ENCODE measurements at regions not wholly inside any gene's neighbourhood (a gene's known extent, or its start where the extent isn't known, plus 50 kb on each side); places are given as distances from the start of the nearest gene placed in this dataset.

DNA sequence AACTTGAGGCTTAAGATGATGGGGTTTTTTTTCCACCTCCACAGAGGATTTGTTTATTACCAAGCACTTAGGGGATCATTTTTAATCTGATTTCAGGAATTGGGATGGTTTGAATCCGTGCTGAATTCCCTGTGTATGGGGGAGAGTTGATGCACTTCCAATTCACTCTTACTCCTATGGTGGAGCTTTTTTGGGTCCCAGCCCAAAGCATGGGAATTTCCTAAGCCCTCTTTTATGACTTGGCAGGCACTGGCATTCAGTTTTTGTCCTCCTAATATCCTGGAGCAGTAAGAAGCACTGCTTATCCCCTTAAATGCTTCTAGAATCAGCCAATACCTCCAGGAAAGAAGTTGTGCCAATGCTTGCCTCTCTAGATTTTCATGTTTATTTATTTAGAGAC is 78.7 kb downstream of the HYCC1 start:
- ChIA-PET CTCF (no interaction called here), POLR2A (no interaction called here)
- peaks cover 5% of the 10 kb centered on the region for H3K36me3 Mint-ChIP-seq (ENCODE audit: low read depth)
- H3K4me1 Mint-ChIP-seq: no peaks in the 10 kb centered on the region
- H3K4me3 Mint-ChIP-seq: no peak overlapping the region
- peaks cover 17% of the 10 kb centered on the region for H3K27me3 Mint-ChIP-seq
- no peak for DNase-seq
- no peak overlapping the region for H3K27ac Mint-ChIP-seq
- H3K9me3 Mint-ChIP-seq: peaks cover 5% of the 10 kb centered on the region

DNA sequence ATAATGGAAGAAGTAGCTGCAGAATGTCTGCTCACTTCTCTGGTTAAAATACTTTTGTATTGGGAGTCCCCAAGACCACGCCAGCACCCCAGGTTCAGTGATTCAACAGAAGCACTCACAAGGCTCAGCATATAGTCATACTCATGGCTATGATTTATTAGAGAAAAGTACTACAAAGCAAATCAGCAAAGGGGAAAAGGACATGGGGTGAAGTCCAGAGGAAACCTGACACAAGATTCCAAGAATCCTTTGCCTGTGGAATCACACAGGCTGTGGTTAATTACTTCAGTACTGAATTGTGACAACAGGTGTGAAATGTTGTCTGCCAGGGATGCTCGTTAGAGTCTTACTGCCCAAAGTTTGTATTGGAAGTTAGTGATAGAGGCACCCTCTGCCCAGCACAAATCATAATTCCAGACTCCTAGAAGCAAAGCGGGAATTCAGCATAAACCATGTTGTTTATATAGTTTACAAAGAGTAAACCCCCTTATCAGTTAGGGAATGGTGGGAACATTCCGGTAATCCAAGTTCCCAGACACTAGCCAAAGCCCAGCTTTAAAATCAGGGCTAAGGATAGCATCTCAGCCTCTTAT is 79.4 kb downstream of the HYCC1 start:
- DNase-seq: no peak
- Mint-ChIP-seq H3K9me3 (peaks cover 5% of the 10 kb centered on the region), H3K4me1 (no peaks in the 10 kb centered on the region), H3K4me3 (no peak overlapping the region), H3K27ac (no peak overlapping the region), H3K36me3 (ENCODE audit: low read depth) (peaks cover 3% of the 10 kb centered on the region), H3K27me3 (peaks cover 17% of the 10 kb centered on the region)
- POLR2A ChIA-PET: no interaction called here
- CTCF ChIA-PET: no interaction called here

DNA sequence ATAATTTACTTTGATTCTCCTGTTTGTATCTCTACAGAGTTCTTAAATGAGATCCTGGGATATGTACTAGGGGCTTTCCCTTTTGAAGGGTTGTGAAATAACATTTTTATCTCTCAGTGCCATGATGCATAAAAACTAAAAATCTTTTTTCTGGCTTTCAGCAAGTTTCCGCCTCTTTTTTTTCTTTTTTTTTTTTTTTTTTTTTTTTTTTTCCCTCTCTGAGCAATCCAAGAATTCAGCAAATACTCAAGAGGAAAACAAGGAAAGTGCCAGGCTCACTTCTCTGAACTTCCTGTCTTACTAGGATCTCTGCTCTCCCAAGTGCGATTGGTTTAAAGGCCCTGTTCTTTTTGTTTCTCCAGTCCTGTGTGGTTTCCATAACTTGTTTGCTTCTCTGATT is 79.9 kb downstream of the HYCC1 start:
- ChIA-PET CTCF (no interaction called here), POLR2A (no interaction called here)
- H3K4me3 Mint-ChIP-seq: no peak overlapping the region
- H3K27ac Mint-ChIP-seq: no peak overlapping the region
- H3K36me3 Mint-ChIP-seq (ENCODE audit: low read depth): peaks cover 3% of the 10 kb centered on the region
- DNase-seq: no peak
- H3K27me3 Mint-ChIP-seq: peaks cover 17% of the 10 kb centered on the region
- no peaks in the 10 kb centered on the region for H3K4me1 Mint-ChIP-seq
- peaks cover 5% of the 10 kb centered on the region for H3K9me3 Mint-ChIP-seq

DNA sequence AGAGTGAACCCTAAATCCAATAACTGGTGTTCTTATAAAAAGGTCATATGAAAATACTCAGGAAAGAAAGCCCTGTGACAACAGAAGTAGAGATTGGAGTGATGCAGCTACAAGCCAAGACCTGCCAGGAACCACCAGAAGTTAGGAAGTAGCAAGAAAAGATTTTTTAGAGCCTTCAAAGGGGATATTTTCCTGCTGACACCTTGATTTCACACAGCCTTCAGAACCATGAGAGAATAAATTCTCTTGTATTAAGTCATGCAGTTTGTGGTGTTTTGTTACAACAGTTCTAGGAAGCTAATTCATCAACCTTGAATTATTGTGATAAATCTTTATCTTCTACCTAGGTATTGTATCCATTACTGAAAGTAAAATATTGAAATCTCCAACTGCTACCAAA is 81.0 kb downstream of the HYCC1 start:
- ChIA-PET CTCF (no interaction called here), POLR2A (no interaction called here)
- peaks cover 17% of the 10 kb centered on the region for H3K27me3 Mint-ChIP-seq
- no peak overlapping the region for H3K27ac Mint-ChIP-seq
- no peak overlapping the region for H3K4me3 Mint-ChIP-seq
- peaks cover 3% of the 10 kb centered on the region for H3K36me3 Mint-ChIP-seq (ENCODE audit: low read depth)
- no peaks in the 10 kb centered on the region for H3K4me1 Mint-ChIP-seq
- H3K9me3 Mint-ChIP-seq: peaks cover 5% of the 10 kb centered on the region
- DNase-seq: no peak

DNA sequence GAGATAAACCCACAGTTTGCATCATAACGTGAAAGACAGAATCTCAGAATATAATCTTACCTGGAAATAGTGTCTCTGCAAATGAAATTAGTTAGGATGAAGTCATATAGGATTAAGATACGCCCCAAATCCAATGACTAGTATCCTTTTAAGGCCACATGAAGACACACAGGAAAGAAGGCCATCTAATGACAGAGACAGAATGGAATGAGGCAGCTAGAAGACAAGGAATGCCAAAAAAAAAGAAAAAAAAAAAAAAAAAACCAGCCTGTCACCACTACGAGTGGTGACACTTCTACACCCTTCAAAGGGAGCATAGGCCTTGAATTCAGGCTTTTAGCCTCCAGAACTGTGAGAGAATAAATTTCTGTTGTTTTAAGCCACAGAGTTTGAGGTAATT is 82.9 kb downstream of the HYCC1 start:
- Mint-ChIP-seq H3K4me1 (no peaks in the 10 kb centered on the region), H3K36me3 (ENCODE audit: low read depth) (peaks cover 3% of the 10 kb centered on the region), H3K4me3 (no peak overlapping the region), H3K9me3 (peaks cover 5% of the 10 kb centered on the region), H3K27ac (no peak overlapping the region), H3K27me3 (peaks cover 17% of the 10 kb centered on the region)
- CTCF ChIA-PET: no interaction called here
- POLR2A ChIA-PET: no interaction called here
- no peak for DNase-seq

DNA sequence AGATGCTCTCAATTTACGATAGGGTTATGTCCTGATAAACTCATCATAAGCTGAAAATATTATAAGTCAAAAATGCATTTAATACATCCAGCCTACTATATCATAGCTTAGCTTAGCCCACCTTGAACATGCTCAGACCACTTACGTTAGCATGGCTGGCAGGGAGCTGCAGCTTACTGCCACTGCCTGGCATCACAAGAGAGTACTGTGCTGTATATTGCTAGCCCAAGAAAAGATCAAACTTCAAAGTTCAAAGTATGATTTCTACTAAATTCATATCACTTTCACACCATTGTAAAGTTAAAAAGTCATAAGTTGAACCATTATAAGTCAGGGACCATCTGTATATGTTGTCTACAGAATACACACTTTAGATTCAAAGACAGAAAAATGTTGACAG is 91.6 kb downstream of the HYCC1 start:
- no peaks in the 10 kb centered on the region for H3K4me1 Mint-ChIP-seq
- H3K36me3 Mint-ChIP-seq (ENCODE audit: low read depth): peaks cover 6% of the 10 kb centered on the region
- peaks cover 10% of the 10 kb centered on the region for H3K9me3 Mint-ChIP-seq
- H3K27me3 Mint-ChIP-seq: no peaks in the 10 kb centered on the region
- no peak for DNase-seq
- ChIA-PET POLR2A (no interaction called here), CTCF (no interaction called here)
- no peak overlapping the region for H3K27ac Mint-ChIP-seq
- no peak overlapping the region for H3K4me3 Mint-ChIP-seq

DNA sequence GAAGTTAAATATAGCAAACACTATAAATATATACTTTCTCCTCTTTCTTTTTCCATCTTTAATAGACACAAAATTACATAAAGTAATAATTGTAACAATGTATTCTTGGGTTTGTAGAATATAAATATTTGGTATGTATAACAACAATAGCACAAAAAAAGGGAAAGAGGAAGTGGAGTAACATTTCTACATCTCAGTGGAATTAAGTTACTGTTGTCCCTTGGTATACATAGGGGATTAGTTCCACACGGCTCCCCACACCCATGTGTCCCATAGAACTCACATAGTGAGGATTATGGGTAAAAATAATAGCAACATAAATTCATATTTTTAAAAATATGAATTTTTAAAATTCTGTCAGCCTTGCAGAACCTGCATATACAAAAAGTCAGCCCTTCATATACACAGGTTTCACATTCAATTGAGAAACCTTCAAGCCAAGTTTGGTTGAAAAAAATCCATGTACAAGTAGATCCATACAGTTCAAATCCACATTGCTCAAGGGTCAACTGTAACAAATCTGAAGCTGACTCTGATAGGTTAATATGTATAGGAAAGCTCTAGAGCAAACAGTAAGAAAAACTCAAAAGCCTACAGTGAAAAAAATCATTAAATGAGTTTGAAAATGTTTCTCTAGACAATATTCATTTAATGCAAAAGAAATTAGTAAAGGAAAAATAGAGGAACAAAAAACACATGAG is 92.4 kb downstream of the HYCC1 start:
- POLR2A ChIA-PET: no interaction called here
- Mint-ChIP-seq H3K27ac (no peak overlapping the region), H3K4me3 (no peak overlapping the region), H3K36me3 (ENCODE audit: low read depth) (peaks cover 6% of the 10 kb centered on the region), H3K27me3 (no peaks in the 10 kb centered on the region), H3K9me3 (peaks cover 10% of the 10 kb centered on the region), H3K4me1 (no peaks in the 10 kb centered on the region)
- DNase-seq: no peak
- CTCF ChIA-PET: interaction anchor here (0.8 kb wide), 1 partner anchor 57 kb away, joined by 3 read pairs; no protein-coding TSS in a partner anchor

DNA sequence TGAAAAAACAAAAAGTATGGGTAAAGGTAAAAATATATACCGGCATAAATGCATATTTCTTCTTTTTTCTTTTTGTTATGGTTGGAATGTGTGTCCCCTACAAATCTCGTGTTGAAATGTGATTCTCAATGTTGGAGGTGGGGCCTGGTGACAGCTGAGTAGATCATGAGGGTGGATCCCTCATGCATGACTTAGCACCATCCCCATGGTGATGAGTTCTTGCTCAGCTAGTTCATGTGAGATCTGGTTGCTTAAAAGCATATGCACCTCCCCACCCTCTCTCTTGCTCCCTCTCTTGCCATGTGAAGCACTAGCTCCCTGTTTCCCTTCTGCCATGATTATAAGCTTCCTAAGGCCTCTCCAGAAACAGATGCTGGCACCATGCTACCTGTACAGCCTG is 93.3 kb downstream of the HYCC1 start:
- Mint-ChIP-seq H3K27me3 (no peaks in the 10 kb centered on the region), H3K4me1 (no peaks in the 10 kb centered on the region), H3K36me3 (ENCODE audit: low read depth) (peaks cover 6% of the 10 kb centered on the region), H3K27ac (no peak overlapping the region), H3K4me3 (no peak overlapping the region), H3K9me3 (peaks cover 10% of the 10 kb centered on the region)
- DNase-seq: no peak
- ChIA-PET POLR2A (no interaction called here), CTCF (no interaction called here)

DNA sequence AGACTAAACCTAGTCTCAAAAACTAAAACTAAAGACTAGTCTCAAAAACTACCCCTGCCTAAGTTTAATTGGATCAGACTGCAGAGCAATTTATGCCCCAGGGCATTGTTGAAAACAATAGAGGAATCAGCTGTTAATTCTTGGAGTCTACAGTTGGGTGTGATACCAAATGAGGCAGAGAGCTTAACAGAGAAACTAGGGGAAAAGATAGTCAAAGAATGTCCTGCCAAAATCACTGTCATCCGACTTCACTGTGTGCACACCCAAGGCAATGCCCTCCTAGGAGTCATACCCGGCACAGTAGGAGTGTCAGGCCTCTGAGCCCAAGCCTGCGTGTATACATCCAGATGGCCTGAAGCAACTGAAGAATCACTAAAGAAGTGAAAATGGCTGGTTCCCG is 90.5 kb upstream of the TOMM7 start:
- no peak overlapping the region for H3K27ac Mint-ChIP-seq
- no peaks in the 10 kb centered on the region for H3K4me1 Mint-ChIP-seq
- peaks cover 12% of the 10 kb centered on the region for H3K9me3 Mint-ChIP-seq
- no peaks in the 10 kb centered on the region for H3K27me3 Mint-ChIP-seq
- no peak for DNase-seq
- H3K4me3 Mint-ChIP-seq: no peak overlapping the region
- ChIA-PET POLR2A (no interaction called here), CTCF (interaction anchor here (0.6 kb wide), 1 partner anchor 17 kb away, joined by 3 read pairs; no protein-coding TSS in a partner anchor)
- peaks cover 3% of the 10 kb centered on the region for H3K36me3 Mint-ChIP-seq (ENCODE audit: low read depth)

DNA sequence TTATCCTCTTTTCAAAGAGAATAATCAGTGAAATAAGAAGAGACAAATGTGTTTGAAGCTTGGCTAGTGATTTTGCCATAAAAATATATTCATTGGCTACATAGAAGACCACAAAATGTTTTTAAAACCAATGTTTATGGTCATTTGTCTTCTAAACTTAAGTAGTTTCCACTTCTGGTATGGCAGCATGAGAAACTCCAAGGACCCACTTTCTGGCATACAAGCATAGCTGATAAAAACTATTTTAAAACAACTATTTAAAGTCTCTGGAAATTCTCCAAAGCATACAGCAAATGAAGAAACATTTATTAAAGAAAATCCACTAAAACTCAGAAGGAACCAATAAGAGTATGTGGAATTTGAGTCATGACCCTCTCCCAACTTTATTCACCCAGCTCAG is 89.2 kb upstream of the TOMM7 start:
- CTCF ChIA-PET: no interaction called here
- H3K4me3 Mint-ChIP-seq: no peak overlapping the region
- POLR2A ChIA-PET: no interaction called here

DNA sequence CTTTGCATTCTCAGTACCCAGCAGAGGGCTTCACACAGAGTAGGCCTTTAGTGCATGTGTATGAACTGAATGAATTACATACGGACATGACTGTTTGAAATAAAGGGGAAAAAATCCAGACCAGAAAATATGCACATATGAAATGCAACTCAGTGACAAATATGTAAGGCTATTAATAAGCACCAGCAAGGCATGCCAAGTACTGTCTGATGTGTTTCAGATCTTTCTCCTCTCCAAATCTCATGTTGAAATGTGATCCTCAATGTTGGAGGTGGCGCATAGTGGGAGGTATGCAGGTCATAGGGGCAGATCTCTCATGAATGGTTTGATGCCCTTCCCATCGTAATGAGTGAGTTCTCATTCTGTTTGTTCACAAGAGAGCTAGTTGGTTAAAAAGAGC is 87.3 kb upstream of the TOMM7 start:
- Mint-ChIP-seq H3K36me3 (ENCODE audit: low read depth) (peaks cover 3% of the 10 kb centered on the region), H3K9me3 (peaks cover 10% of the 10 kb centered on the region), H3K4me1 (no peaks in the 10 kb centered on the region), H3K27ac (no peak overlapping the region), H3K27me3 (no peaks in the 10 kb centered on the region), H3K4me3 (no peak overlapping the region)
- POLR2A ChIA-PET: no interaction called here
- no peak for DNase-seq
- CTCF ChIA-PET: no interaction called here

More for the DNA sequence above, 89.2 kb upstream of the TOMM7 start:
- no peak for DNase-seq
- Mint-ChIP-seq H3K9me3 (peaks cover 12% of the 10 kb centered on the region), H3K27me3 (no peaks in the 10 kb centered on the region), H3K4me1 (no peaks in the 10 kb centered on the region), H3K27ac (no peak overlapping the region), H3K36me3 (ENCODE audit: low read depth) (peaks cover 3% of the 10 kb centered on the region)

DNA sequence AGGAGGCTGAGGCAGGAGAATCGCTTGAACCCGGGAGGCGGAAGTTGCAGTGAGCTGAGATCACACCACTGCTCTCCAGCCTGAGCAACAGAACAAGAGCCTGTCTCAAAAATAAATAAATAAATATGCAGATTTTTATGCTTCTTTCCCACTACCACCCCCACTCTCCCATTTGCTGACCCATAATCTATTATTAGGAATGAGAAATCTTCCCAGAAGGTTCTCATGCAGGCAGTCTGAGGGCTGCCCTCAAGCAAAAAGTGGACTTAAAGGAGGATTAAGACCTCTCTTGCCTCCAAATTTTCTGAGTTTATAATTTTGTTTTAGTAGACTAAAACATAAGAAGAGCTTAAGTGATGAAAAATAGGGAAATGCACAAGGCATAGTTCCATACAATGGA is 85.2 kb upstream of the TOMM7 start:
- H3K4me3 Mint-ChIP-seq: no peak overlapping the region
- ChIA-PET CTCF (no interaction called here), POLR2A (no interaction called here)
- no peaks in the 10 kb centered on the region for H3K9me3 Mint-ChIP-seq
- H3K27me3 Mint-ChIP-seq: peaks cover under 1% of the 10 kb centered on the region
- DNase-seq: no peak
- no peaks in the 10 kb centered on the region for H3K4me1 Mint-ChIP-seq
- H3K27ac Mint-ChIP-seq: no peak overlapping the region
- H3K36me3 Mint-ChIP-seq (ENCODE audit: low read depth): no peaks in the 10 kb centered on the region

DNA sequence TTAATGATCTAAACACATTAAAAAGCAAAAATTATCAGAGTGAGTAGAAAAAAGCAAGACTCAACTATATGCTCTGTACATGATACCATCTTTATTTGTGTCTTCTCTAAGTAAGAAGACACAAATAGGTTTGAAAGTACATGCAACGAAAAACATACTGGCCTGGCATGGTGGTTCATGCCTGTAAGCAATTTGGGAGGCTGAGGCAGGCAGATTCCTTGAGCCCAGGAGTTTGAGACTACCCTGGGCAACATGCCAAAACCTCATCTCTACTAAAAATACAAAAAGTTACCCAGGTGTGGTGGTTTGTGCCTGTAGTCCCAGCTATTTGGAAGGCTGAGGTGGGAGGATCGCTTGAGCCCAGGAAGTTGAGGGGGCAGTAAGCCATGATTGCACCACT is 78.1 kb upstream of the TOMM7 start:
- H3K27me3 Mint-ChIP-seq: peaks cover 7% of the 10 kb centered on the region
- no peak for DNase-seq
- ChIA-PET POLR2A (no interaction called here), CTCF (no interaction called here)
- H3K27ac Mint-ChIP-seq: no peak overlapping the region
- no peaks in the 10 kb centered on the region for H3K9me3 Mint-ChIP-seq
- H3K36me3 Mint-ChIP-seq (ENCODE audit: low read depth): peaks cover 1% of the 10 kb centered on the region
- H3K4me3 Mint-ChIP-seq: no peak overlapping the region
- peaks cover 8% of the 10 kb centered on the region for H3K4me1 Mint-ChIP-seq

DNA sequence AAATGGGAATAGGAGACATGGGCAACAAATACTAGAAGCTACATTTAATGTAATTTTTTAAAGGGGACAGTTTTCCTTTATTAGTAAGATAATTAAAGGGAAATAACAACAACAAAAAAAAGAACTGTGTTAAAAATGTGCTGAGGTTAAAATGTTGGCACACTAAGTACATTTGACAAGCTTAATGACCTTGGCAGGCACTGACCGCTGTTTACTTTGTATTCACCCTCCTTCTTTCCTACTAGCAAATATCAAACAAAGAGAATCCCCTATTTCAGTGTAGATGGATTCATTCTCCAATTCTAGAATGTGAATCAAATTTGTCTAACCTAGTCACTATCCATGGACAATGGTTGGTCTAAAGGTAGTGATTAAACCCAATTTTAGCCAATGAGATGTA is 77.5 kb upstream of the TOMM7 start:
- Mint-ChIP-seq H3K4me1 (peaks cover 8% of the 10 kb centered on the region), H3K4me3 (no peak overlapping the region), H3K9me3 (no peaks in the 10 kb centered on the region), H3K36me3 (ENCODE audit: low read depth) (peaks cover 1% of the 10 kb centered on the region), H3K27me3 (peaks cover 8% of the 10 kb centered on the region), H3K27ac (no peak overlapping the region)
- POLR2A ChIA-PET: no interaction called here
- DNase-seq: no peak
- CTCF ChIA-PET: no interaction called here

Measured in activated CD4-positive, alpha-beta T cell treated with anti-CD3 and anti-CD28 coated beads, Interleukin-2, amount 10 ng/mL, durations not matched to agents 7 days and 5 days (primary cell).